Psoas muscle (tissue), 7 donors: ENCODE measurements at regions not wholly inside any gene's neighbourhood (a gene's known extent, or its start where the extent isn't known, plus 50 kb on each side); places are given as distances from the start of the nearest gene placed in this dataset.

ENCODE experiments used
- ATAC-seq, 4 donors: fragments of 200-7000 bp; cut with Tn5 transposase; one replicate each; pipeline ENCODE4 v1.9.1; 2020; ENCODE audit warnings: moderate library complexity in 3 of 4, mild to moderate bottlenecking in 2 of 4
- DNase-seq, 2 donors: peaks; one replicate each; pipeline ENCODE4 v3.0.0-alpha.2; 2020
- H3K27ac ChIP-seq: fragments of 200-600 bp; one replicate; pipeline ENCODE4 v1.8.0; 2022
- H3K27me3 ChIP-seq, 3 donors: fragments of 200-600 bp in 1 of 3; one replicate each; pipeline versions ENCODE4 v1.6.1 to v1.8.0; 2013 to 2022; ENCODE audit warnings: low read length in 2 of 3, mild to moderate bottlenecking in 2 of 3, moderate library complexity in 1 of 3; ENCODE audit not compliant: insufficient read depth in 3 of 3
- H3K36me3 ChIP-seq, 2 donors: fragments of 200-600 bp in 1 of 2; one replicate each; pipeline versions ENCODE4 v1.6.1 to v1.8.0; 2013 to 2022; ENCODE audit warnings: low read depth in 1 of 2, mild to moderate bottlenecking in 1 of 2, moderate library complexity in 1 of 2; ENCODE audit not compliant: insufficient read depth in 1 of 2
- H3K4me1 ChIP-seq: fragments of 200-600 bp; one replicate; pipeline ENCODE4 v1.8.0; 2022
- H3K4me3 ChIP-seq: fragments of 200-600 bp; one replicate; pipeline ENCODE4 v1.8.0; 2022; ENCODE audit warnings: mild to moderate bottlenecking
- H3K9me3 ChIP-seq: fragments of 200-600 bp; one replicate; pipeline ENCODE4 v1.8.0; 2022
- WGBS, 3 donors: extraction: QIAGEN DNeasy Blood & Tissue Kit; methylation state at CpG; one replicate each; pipeline versions ENCODE4 v1.1.6 to v1.1.7; 2013; 5-methylcytosine and 5-hydroxymethylcytosine counted together
- intact Hi-C, 2 donors: fragments of 100-400 bp; cut with DNase I; formaldehyde crosslinking; loops; one replicate each; pipeline versions ENCODE4 v1.11.0 to v1.14.2; 2022
- TF ChIP-seq, protein P1 (sequence below): fragments of 200-600 bp; IDR thresholded peaks from one replicate; pipeline ENCODE4 v1.8.0; 2022; ENCODE audit warnings: antibody characterized with exemption
- donor health status: healthy with polysubstance abuse.
- donor health status: DM: no; HTN: no; CAD: no; lungs with moderate emphysema.
- donor health status: Bipolar disorder and iron deficiency.
- donor health status: healthy.
- donor health status: DM: yes; HTN: yes; CAD: no.
- donor health status: DM: no; HTN: no; CAD: no.
- donor health status: DM: yes; HTN: yes; CAD: no.

- no peak overlapping the region for H3K4me3 ChIP-seq
- intact Hi-C loops: no loop called here
- H3K36me3 ChIP-seq: no peaks in the 10 kb centered on the region
- no peaks in the 10 kb centered on the region for H3K9me3 ChIP-seq
- no peak overlapping the region for H3K27ac ChIP-seq
- ATAC-seq (no peak), DNase-seq (no peak)
- WGBS, 3 donors: 71 to 92% (median 81%) methylated on average over 7 of the region's 7 CpGs
- TF ChIP-seq, protein P1, sequence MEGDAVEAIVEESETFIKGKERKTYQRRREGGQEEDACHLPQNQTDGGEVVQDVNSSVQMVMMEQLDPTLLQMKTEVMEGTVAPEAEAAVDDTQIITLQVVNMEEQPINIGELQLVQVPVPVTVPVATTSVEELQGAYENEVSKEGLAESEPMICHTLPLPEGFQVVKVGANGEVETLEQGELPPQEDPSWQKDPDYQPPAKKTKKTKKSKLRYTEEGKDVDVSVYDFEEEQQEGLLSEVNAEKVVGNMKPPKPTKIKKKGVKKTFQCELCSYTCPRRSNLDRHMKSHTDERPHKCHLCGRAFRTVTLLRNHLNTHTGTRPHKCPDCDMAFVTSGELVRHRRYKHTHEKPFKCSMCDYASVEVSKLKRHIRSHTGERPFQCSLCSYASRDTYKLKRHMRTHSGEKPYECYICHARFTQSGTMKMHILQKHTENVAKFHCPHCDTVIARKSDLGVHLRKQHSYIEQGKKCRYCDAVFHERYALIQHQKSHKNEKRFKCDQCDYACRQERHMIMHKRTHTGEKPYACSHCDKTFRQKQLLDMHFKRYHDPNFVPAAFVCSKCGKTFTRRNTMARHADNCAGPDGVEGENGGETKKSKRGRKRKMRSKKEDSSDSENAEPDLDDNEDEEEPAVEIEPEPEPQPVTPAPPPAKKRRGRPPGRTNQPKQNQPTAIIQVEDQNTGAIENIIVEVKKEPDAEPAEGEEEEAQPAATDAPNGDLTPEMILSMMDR: no peak
- no peaks in the 10 kb centered on the region for H3K27me3 ChIP-seq
- H3K4me1 ChIP-seq: no peaks in the 10 kb centered on the region
Measured at GRCh38 chr10:107481881-107482280, 317.4 kb upstream of the SORCS1 start.

GRCh38 chr10:107481224-107481623 is 316.7 kb upstream of the SORCS1 start:
- ATAC-seq: no peak
- intact Hi-C loops: no loop called here
- H3K4me1 ChIP-seq: no peaks in the 10 kb centered on the region
- no peak overlapping the region for H3K4me3 ChIP-seq
- H3K27ac ChIP-seq: no peak overlapping the region
- TF ChIP-seq, protein P1: no peak
- H3K27me3 ChIP-seq: no peaks in the 10 kb centered on the region
- no peak for DNase-seq
- H3K9me3 ChIP-seq: no peaks in the 10 kb centered on the region
- no peaks in the 10 kb centered on the region for H3K36me3 ChIP-seq
- WGBS, 3 donors: 82 to 86% (median 83%) methylated on average over 6 of the region's 6 CpGs

- no peaks in the 10 kb centered on the region for H3K27me3 ChIP-seq
- H3K27ac ChIP-seq: no peak overlapping the region
- no peak overlapping the region for H3K4me3 ChIP-seq
- H3K36me3 ChIP-seq: no peaks in the 10 kb centered on the region
- DNase-seq: no peak
- H3K9me3 ChIP-seq: no peaks in the 10 kb centered on the region
- TF ChIP-seq, protein P1: no peak
- no peaks in the 10 kb centered on the region for H3K4me1 ChIP-seq
- ATAC-seq: no peak
- intact Hi-C loops: no loop called here
Measured at GRCh38 chr10:107480781-107481180, 316.3 kb upstream of the SORCS1 start.

GRCh38 chr10:107477266-107477665 is 312.8 kb upstream of the SORCS1 start:
- Histone ChIP-seq H3K9me3 (no peaks in the 10 kb centered on the region), H3K4me3 (no peak overlapping the region), H3K27ac (no peak overlapping the region), H3K36me3 (no peaks in the 10 kb centered on the region), H3K27me3 (no peaks in the 10 kb centered on the region), H3K4me1 (no peaks in the 10 kb centered on the region)
- DNase-seq: no peak
- ATAC-seq: no peak
- TF ChIP-seq, protein P1: no peak
- intact Hi-C loops: no loop called here

- ATAC-seq: no peak
- TF ChIP-seq, protein P1: no peak
- Histone ChIP-seq H3K4me1 (no peaks in the 10 kb centered on the region), H3K4me3 (no peak overlapping the region), H3K36me3 (no peaks in the 10 kb centered on the region), H3K9me3 (no peaks in the 10 kb centered on the region), H3K27ac (no peak overlapping the region), H3K27me3 (no peaks in the 10 kb centered on the region)
- 13 to 49% (median 16%) methylated on average over 2 of the region's 2 CpGs for WGBS, 3 donors
- no peak for DNase-seq
- intact Hi-C loops: no loop called here
Measured at GRCh38 chr10:107476408-107476807, 311.9 kb upstream of the SORCS1 start.
